GM12878 (cell line): ENCODE measurements at regions not wholly inside any gene's neighbourhood (a gene's known extent, or its start where the extent isn't known, plus 50 kb on each side); places are given as distances from the start of the nearest gene placed in this dataset.

Experiments used
- ATAC-seq: fragments of 200-7000 bp; cut with Tn5 transposase; 3 replicates; pipeline ENCODE4 v1.9.1; 2020; ENCODE audit warnings: mild to moderate bottlenecking, moderate library complexity
- BruUV-seq: library from RNA; stranded (reverse); fragments of 400-500 nt; replicated peaks from 2 replicates; lab custom pipeline; 2021; lab: Mats Ljungman, UMichigan
- CTCF ChIA-PET: fragments of 300-600 bp; sonication (Branson Sonifier 250); formaldehyde crosslinking; extraction: SDS; loops from one replicate; lab custom pipeline; 2021; ENCODE audit warnings: inconsistent platforms; lab: Yijun Ruan, JAX
- POLR2A ChIA-PET: fragments of 350-600 bp; formaldehyde crosslinking; extraction: SDS; loops from one replicate; lab custom pipeline; 2021; ENCODE audit warnings: inconsistent platforms; lab: Charles Lee
- RAD21 ChIA-PET: fragments of 300-600 bp; sonication (Branson Sonifier 250); formaldehyde crosslinking; loops from one replicate; lab custom pipeline; 2023; ENCODE audit warnings: antibody characterized with exemption; ENCODE audit not compliant: unreplicated experiment; lab: Charles Lee
- SMC1A ChIA-PET: fragments of 300-600 bp; sonication (Branson Sonifier 250); formaldehyde crosslinking; loops from one replicate; lab custom pipeline; 2023; ENCODE audit not compliant: unreplicated experiment, uncharacterized antibody; lab: Charles Lee
- DNase-seq: peaks from one replicate; pipeline ENCODE4 v3.0.0-alpha.2; 2011; ENCODE audit warnings: low read depth, low spot score
- FAIRE-seq: peaks from 3 replicates; lab custom pipeline; 2011; peaks lifted over from hg19 to GRCh38; lab: Jason Lieb, UNC
- H2AFZ ChIP-seq: 2 replicates; pipeline ENCODE4 v1.6.0; 2011; ENCODE audit warnings: low read depth, low read length, control low read depth; ENCODE audit not compliant: control insufficient read depth
- H3K27ac ChIP-seq: 2 replicates; pipeline ENCODE4 v1.5.1; 2011; ENCODE audit warnings: control low read depth; ENCODE audit not compliant: control insufficient read depth, insufficient read depth
- H3K27me3 ChIP-seq, 2 experiments: replicated peaks in 1 of 2; 2 replicates each; pipeline versions ENCODE4 v1.6.0 to v1.6.1; 2011; ENCODE audit warnings: low read length in 1 of 2; ENCODE audit not compliant: control insufficient read depth in 2 of 2, insufficient read depth in 2 of 2
- H3K36me3 ChIP-seq, 2 experiments: 2 replicates each; pipeline ENCODE4 v1.5.1; 2011; ENCODE audit warnings: low read length in 1 of 2; ENCODE audit not compliant: control insufficient read depth in 2 of 2, insufficient read depth in 2 of 2
- H3K4me1 ChIP-seq: 2 replicates; pipeline ENCODE4 v1.6.1; 2011; ENCODE audit warnings: mild to moderate bottlenecking, low read length, moderate library complexity, mixed read lengths; ENCODE audit not compliant: control insufficient read depth, insufficient read depth
- H3K4me2 ChIP-seq: 2 replicates; pipeline ENCODE4 v1.6.0; 2011; ENCODE audit warnings: control low read depth; ENCODE audit not compliant: control insufficient read depth, insufficient read depth
- H3K4me3 ChIP-seq: fragments of 200-600 bp; sonication (generic); 2 replicates; pipeline ENCODE4 v1.5.1; 2016
- H3K79me2 ChIP-seq: 2 replicates; pipeline ENCODE4 v1.6.0; 2011; ENCODE audit warnings: low read length; ENCODE audit not compliant: control insufficient read depth, insufficient read depth
- H3K9ac ChIP-seq: 2 replicates; pipeline ENCODE4 v1.8.0; 2011; ENCODE audit warnings: low read length, control low read depth, mixed read lengths; ENCODE audit not compliant: control insufficient read depth, insufficient read depth
- H3K9me3 ChIP-seq: replicated peaks from 3 replicates; pipeline ENCODE4 v1.5.1; 2011; ENCODE audit warnings: mild to moderate bottlenecking, low read length; ENCODE audit not compliant: control insufficient read depth, insufficient read depth
- H4K20me1 ChIP-seq: 2 replicates; pipeline ENCODE4 v1.6.0; 2011; ENCODE audit not compliant: control insufficient read depth, insufficient read depth
- CHD4 ChIP-seq: fragments of 200-600 bp; sonication (generic); IDR thresholded peaks from 2 replicates; pipeline ENCODE4 v1.6.1; 2016; ENCODE audit warnings: mild to moderate bottlenecking
- EGR1 ChIP-seq, 2 experiments: IDR thresholded peaks; 1 replicate in 1 of 2; 2 replicates in 1 of 2; pipeline ENCODE4 v1.6.1; 2011 to 2012; ENCODE audit warnings: low read depth in 2 of 2, low read length in 2 of 2, borderline replicate concordance in 1 of 2, mild to moderate bottlenecking in 1 of 2, moderate library complexity in 1 of 2
- FOS ChIP-seq: IDR thresholded peaks from 3 replicates; pipeline ENCODE4 v1.6.1; 2011; ENCODE audit warnings: borderline replicate concordance; ENCODE audit not compliant: insufficient read length; ENCODE audit errors: extremely low read depth
- FOXM1 ChIP-seq: IDR thresholded peaks from 2 replicates; pipeline ENCODE4 v1.6.1; 2012; ENCODE audit warnings: low read depth, mild to moderate bottlenecking, inconsistent platforms, low read length, moderate library complexity
- JUND ChIP-seq: IDR thresholded peaks from 2 replicates; pipeline ENCODE4 v1.6.1; 2012; ENCODE audit warnings: low read depth, mild to moderate bottlenecking, low read length, improper control_type of control experiment, moderate library complexity
- RB1 ChIP-seq: fragments of 450-650 bp; formaldehyde crosslinking; IDR thresholded peaks from 2 replicates; pipeline ENCODE4 v1.6.1; 2017; ENCODE audit warnings: mild to moderate bottlenecking, borderline replicate concordance
- SREBF2 ChIP-seq: IDR thresholded peaks from 2 replicates; pipeline ENCODE4 v1.6.1; 2012; ENCODE audit warnings: mild to moderate bottlenecking, low read length
- TBL1XR1 ChIP-seq: IDR thresholded peaks from 2 replicates; pipeline ENCODE4 v1.6.1; 2012; ENCODE audit warnings: low read depth, low read length, improper control_type of control experiment
- TCF3 ChIP-seq: IDR thresholded peaks from 2 replicates; pipeline ENCODE4 v1.6.1; 2012; ENCODE audit warnings: low read depth, mild to moderate bottlenecking, low read length, borderline replicate concordance; ENCODE audit not compliant: insufficient read depth
- WGBS: methylation state at CpG from one replicate; pipeline ENCODE4 v1.1.6; 2016; ENCODE audit warnings: low lambda C conversion rate; ENCODE audit not compliant: insufficient replicate concordance, insufficient coverage; ENCODE audit errors: missing lambda C conversion rate; 5-methylcytosine and 5-hydroxymethylcytosine counted together
- in situ Hi-C: fragments of 300-500 bp; cut with MboI; formaldehyde crosslinking; loops from 9 replicates; pipeline ENCODE4 v1.14.3; 2018; ENCODE audit warnings: mixed read lengths
- intact Hi-C: fragments of 100-400 bp; cut with micrococcal nuclease; formaldehyde crosslinking; loops from one replicate; pipeline ENCODE4 v1.14.2; 2022; ENCODE audit not compliant: unreplicated experiment

- Histone ChIP-seq H3K4me3 (no peak overlapping the region), H3K9me3 (no peaks in the 10 kb centered on the region), H3K4me2 (no peak overlapping the region), H3K79me2 (no peaks in the 10 kb centered on the region), H3K27me3 (no peaks in the 10 kb centered on the region), H3K9ac (no peak overlapping the region), H3K36me3 (no peaks in the 10 kb centered on the region), H2AFZ (no peak overlapping the region), H3K27ac (no peak overlapping the region), H4K20me1 (no peaks in the 10 kb centered on the region), H3K4me1 (no peaks in the 10 kb centered on the region)
- ChIA-PET SMC1A (no interaction called here), POLR2A (no interaction called here), RAD21 (no interaction called here), CTCF (no interaction called here)
- intact Hi-C loops = no loop called here
- TF ChIP-seq FOXM1 (no peak), SREBF2 (no peak), CHD4 (no peak), EGR1 (IDR thresholded peaks at IDR 0.05; ENCODE audit: borderline replicate concordance in 1 of 2, low read depth in 2 of 2, low read length in 2 of 2) (no peak), TBL1XR1 (no peak), JUND (no peak), RB1 (no peak)
- FAIRE-seq = no peak
- WGBS = 45% methylated on average over 2 of the region's 2 CpGs
- no peak for ATAC-seq
- BruUV-seq = no TSS peak
- no peak for DNase-seq
- in situ Hi-C loops = no loop called here
Measured at GRCh38 chr7:89776980-89777379, 377.3 kb upstream of the STEAP1 start.

- RAD21 ChIA-PET = no interaction called here
- SMC1A ChIA-PET = interaction anchor here (1.2 kb wide), 1 partner anchor 10 kb away, joined by 3 read pairs; no protein-coding TSS in a partner anchor
- no TSS peak for BruUV-seq
- no peak overlapping the region for H2AFZ ChIP-seq
- H3K4me1 ChIP-seq = no peaks in the 10 kb centered on the region
- TF ChIP-seq TCF3 (no peak), FOS (no peak)
- no peak for DNase-seq
- no peaks in the 10 kb centered on the region for H3K36me3 ChIP-seq
- H3K27me3 ChIP-seq = no peaks in the 10 kb centered on the region
- in situ Hi-C loops (no loop called here), intact Hi-C loops (no loop called here)
- no peaks in the 10 kb centered on the region for H3K9me3 ChIP-seq
- H3K27ac ChIP-seq = no peak overlapping the region
- no peak for FAIRE-seq
- H4K20me1 ChIP-seq = no peaks in the 10 kb centered on the region
- no peaks in the 10 kb centered on the region for H3K79me2 ChIP-seq
- POLR2A ChIA-PET = no interaction called here
- no peak overlapping the region for H3K9ac ChIP-seq
- no peak overlapping the region for H3K4me3 ChIP-seq
- no peak for ATAC-seq
- CTCF ChIA-PET = no interaction called here
- no peak overlapping the region for H3K4me2 ChIP-seq
Measured at GRCh38 chr7:89777499-89777898, 376.8 kb upstream of the STEAP1 start.
